NCI-H2196 (cell line): ENCODE measurements at regions not wholly inside any gene's neighbourhood (a gene's known extent, or its start where the extent isn't known, plus 50 kb on each side); places are given as distances from the start of the nearest gene placed in this dataset.

Experiments
- DNase-seq: peaks from one replicate; lab custom pipeline; 2025; ENCODE audit not compliant: unreplicated experiment; lab: John Stamatoyannopoulos, UW

GRCh38 chr5:105554568-105555169, 1992.1 kb upstream of the NUDT12 start:
- no peak for DNase-seq

- DNase-seq, result no peak
Measured at GRCh38 chr5:105544300-105544699, 1981.7 kb upstream of the NUDT12 start.

GRCh38 chr5:105536675-105537074, 1974.1 kb upstream of the NUDT12 start:
- DNase-seq, result no peak

GRCh38 chr5:105530716-105531261, 1968.2 kb upstream of the NUDT12 start:
- DNase-seq, result no peak

GRCh38 chr5:105529851-105530250, 1967.3 kb upstream of the NUDT12 start:
- DNase-seq, result no peak

GRCh38 chr5:105508519-105508918, 1945.9 kb upstream of the NUDT12 start:
- no peak for DNase-seq

GRCh38 chr5:105506692-105507277, 1944.2 kb upstream of the NUDT12 start:
- DNase-seq, result no peak

- no peak for DNase-seq
Measured at GRCh38 chr5:105503950-105504349, 1941.4 kb upstream of the NUDT12 start.

- DNase-seq, result no peak
Measured at GRCh38 chr5:105501315-105501714, 1938.7 kb upstream of the NUDT12 start.

GRCh38 chr5:105475401-105475800, 1912.8 kb upstream of the NUDT12 start:
- no peak for DNase-seq

- DNase-seq, result no peak
Measured at GRCh38 chr5:105462377-105462776, 1899.8 kb upstream of the NUDT12 start.

- no peak for DNase-seq
Measured at GRCh38 chr5:105460721-105461120, 1898.1 kb upstream of the NUDT12 start.

- DNase-seq, result no peak
Measured at GRCh38 chr5:105453216-105453807, 1890.7 kb upstream of the NUDT12 start.

- DNase-seq, result no peak
Measured at GRCh38 chr5:105448271-105448670, 1885.7 kb upstream of the NUDT12 start.

- no peak for DNase-seq
Measured at GRCh38 chr5:105430516-105430915, 1867.9 kb upstream of the NUDT12 start.

GRCh38 chr5:105428451-105429380, 1866.1 kb upstream of the NUDT12 start:
- no peak for DNase-seq

GRCh38 chr5:105414067-105414466, 1851.5 kb upstream of the NUDT12 start:
- DNase-seq, result no peak

- DNase-seq, result no peak
Measured at GRCh38 chr5:105413406-105413990, 1850.9 kb upstream of the NUDT12 start.

- no peak for DNase-seq
Measured at GRCh38 chr5:105409695-105410094, 1847.1 kb upstream of the NUDT12 start.

- no peak for DNase-seq
Measured at GRCh38 chr5:105407200-105407599, 1844.6 kb upstream of the NUDT12 start.

- no peak for DNase-seq
Measured at GRCh38 chr5:105397749-105398148, 1835.2 kb upstream of the NUDT12 start.
